ENCODE measurements at regions not wholly inside any gene's neighbourhood (a gene's known extent, or its start where the extent isn't known, plus 50 kb on each side); places are given as distances from the start of the nearest gene placed in this dataset.

DNA sequence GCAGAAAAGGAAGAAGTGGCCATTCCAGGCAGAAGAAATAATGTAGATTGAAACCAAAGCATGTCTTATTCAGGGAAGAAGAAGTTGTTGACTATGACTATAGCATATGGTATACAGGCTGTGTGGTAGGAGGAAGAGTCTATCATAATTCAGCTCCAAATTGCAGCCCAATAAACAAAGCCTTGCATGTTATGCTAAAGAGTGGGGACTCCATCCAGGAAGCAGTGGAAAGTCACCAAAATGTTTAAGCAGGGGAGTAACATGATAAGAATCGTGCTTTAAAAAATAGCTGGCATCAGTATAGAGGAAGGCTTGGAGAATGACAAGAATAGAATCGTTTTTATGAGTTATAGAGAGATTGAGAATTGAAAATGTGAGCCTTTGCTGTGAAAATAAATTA is 213.3 kb upstream of the ADGRL2 start:
- WGBS, 2 donors, result 52 to 66% methylated on average over 2 of the region's 2 CpGs

DNA sequence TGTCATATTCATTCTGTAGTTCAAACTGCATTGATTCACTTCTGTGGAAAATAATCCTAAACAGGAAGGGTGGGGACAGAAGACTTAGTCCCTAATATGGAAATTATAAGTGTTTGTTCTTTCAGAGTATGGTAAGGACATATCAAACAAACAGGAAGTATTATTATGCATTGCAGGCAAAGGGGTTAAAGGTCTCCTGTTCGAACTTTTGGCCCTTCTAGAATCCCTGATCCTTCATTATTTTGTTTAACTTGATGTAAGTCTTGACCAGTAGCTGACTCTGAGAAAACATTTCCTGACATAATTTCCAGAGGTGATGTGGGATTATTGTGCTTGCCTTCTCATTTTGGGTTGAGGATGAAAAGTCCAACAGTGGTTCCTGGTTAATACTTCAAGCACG is 215.4 kb upstream of the ADGRL2 start:
- no peak for DNase-seq
- Histone ChIP-seq H3K9me3 (no peaks in the 10 kb centered on the region), H3K4me1 (no peaks in the 10 kb centered on the region), H3K36me3 (no peaks in the 10 kb centered on the region), H3K27ac (no peak overlapping the region), H3K4me3 (no peak overlapping the region), H3K27me3 (peaks cover 0 to 2% (median 0%) of the 10 kb centered on the region in 4 donors)
- intact Hi-C loops (cut with DNase I), result no loop called here
- WGBS, 2 donors, result 80 to 100% methylated on average over 2 of the region's 2 CpGs
- TF ChIP-seq, protein P1, sequence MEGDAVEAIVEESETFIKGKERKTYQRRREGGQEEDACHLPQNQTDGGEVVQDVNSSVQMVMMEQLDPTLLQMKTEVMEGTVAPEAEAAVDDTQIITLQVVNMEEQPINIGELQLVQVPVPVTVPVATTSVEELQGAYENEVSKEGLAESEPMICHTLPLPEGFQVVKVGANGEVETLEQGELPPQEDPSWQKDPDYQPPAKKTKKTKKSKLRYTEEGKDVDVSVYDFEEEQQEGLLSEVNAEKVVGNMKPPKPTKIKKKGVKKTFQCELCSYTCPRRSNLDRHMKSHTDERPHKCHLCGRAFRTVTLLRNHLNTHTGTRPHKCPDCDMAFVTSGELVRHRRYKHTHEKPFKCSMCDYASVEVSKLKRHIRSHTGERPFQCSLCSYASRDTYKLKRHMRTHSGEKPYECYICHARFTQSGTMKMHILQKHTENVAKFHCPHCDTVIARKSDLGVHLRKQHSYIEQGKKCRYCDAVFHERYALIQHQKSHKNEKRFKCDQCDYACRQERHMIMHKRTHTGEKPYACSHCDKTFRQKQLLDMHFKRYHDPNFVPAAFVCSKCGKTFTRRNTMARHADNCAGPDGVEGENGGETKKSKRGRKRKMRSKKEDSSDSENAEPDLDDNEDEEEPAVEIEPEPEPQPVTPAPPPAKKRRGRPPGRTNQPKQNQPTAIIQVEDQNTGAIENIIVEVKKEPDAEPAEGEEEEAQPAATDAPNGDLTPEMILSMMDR (IDR thresholded peaks at IDR 0.05), result no peak
- no peak for TF ChIP-seq POLR2A (IDR thresholded peaks at IDR 0.05)

More for the DNA sequence above, 213.3 kb upstream of the ADGRL2 start:
- Histone ChIP-seq H3K27ac (no peak overlapping the region), H3K4me1 (no peaks in the 10 kb centered on the region), H3K4me3 (no peak overlapping the region), H3K36me3 (no peaks in the 10 kb centered on the region), H3K9me3 (no peaks in the 10 kb centered on the region), H3K27me3 (no peaks in the 10 kb centered on the region)
- TF ChIP-seq, protein P1 (IDR thresholded peaks at IDR 0.05), result no peak
- no peak for TF ChIP-seq POLR2A (IDR thresholded peaks at IDR 0.05)
- intact Hi-C loops (cut with DNase I), result no loop called here
- DNase-seq, result no peak

DNA sequence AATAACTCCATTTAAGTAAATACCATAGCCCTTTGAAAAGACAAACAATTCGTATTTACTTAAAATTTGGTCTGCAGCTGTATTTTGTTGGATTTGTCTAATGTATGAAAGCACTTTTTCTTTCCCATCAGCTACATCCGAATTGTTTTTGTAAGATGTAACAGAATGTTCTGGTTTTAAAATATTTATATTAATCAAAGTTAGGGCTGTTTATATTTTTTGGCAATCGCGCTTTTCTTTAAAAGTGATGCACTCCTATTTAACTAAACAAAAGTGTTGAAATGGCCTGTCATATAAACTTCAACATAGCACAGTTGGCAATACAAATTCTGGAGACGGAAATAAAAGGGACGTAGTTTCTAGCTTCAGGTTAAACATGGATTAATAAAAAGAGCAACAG is 216.3 kb upstream of the ADGRL2 start:
- peaks cover 0 to 10% (median 0%) of the 10 kb centered on the region in 4 donors for H3K27me3 ChIP-seq
- no peak for DNase-seq
- H3K4me3 ChIP-seq, result no peak overlapping the region
- no peaks in the 10 kb centered on the region for H3K4me1 ChIP-seq
- no peaks in the 10 kb centered on the region for H3K36me3 ChIP-seq
- intact Hi-C loops (cut with DNase I), result no loop called here
- TF ChIP-seq, protein P1 (IDR thresholded peaks at IDR 0.05), result no peak
- no peak for TF ChIP-seq POLR2A (IDR thresholded peaks at IDR 0.05)
- H3K27ac ChIP-seq, result peak overlapping the region in 1 of 4 donors; percentile 33
- no peaks in the 10 kb centered on the region for H3K9me3 ChIP-seq
- 65 to 75% methylated on average over 6 of the region's 6 CpGs for WGBS, 2 donors

DNA sequence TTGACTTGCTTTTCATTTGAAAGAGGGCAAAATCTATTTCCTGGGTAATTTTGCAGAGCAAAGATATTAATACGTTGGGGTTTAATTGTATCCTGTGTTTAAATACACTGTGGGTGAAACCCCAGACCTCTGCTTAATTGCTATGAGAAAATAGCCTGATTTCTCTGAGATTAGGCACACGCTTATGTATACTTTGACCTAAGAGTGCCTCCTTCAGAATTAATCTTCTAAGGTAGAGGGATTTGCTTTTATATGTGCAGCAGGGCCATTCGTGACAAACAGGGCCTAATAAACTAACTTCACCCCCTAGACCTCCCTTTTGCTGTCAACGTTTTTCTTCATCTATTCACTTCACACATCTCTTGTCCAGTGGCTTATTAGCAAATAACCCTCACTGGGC is 216.9 kb upstream of the ADGRL2 start:
- DNase-seq, result no peak
- TF ChIP-seq POLR2A (IDR thresholded peaks at IDR 0.05), result no peak
- TF ChIP-seq, protein P1 (IDR thresholded peaks at IDR 0.05), result no peak
- WGBS, 2 donors, result 64 to 75% methylated on average over 4 of the region's 4 CpGs
- Histone ChIP-seq H3K27ac (peak overlapping the region in 1 of 4 donors; percentile 33), H3K4me1 (no peaks in the 10 kb centered on the region), H3K4me3 (no peak overlapping the region), H3K9me3 (no peaks in the 10 kb centered on the region), H3K27me3 (peaks cover 0 to 15% (median 0%) of the 10 kb centered on the region in 4 donors), H3K36me3 (no peaks in the 10 kb centered on the region)
- intact Hi-C loops (cut with DNase I), result no loop called here

DNA sequence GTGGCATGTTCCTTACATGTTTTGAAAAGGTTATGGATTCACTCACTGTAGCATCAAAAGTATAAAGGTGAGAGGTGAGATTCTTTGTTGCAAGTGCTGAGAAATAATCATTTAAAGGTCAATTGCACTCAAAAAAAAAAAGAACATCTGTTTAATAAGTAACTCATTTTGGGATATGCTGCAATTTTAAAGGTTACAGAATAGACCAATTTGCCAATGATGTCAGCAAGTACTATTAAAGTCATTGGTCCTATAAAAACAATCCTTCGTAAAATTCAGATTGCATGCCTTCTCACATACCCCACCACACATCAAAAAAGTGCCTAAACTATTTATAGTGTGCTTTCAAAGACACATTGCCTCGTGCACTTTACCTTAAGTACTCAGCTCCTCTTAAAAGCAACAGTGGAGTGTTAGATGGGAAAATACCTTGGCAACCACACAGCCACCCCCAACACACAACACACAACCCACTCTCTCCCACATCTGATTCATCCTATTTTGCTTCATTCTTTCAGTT is 218.2 kb upstream of the ADGRL2 start:
- no peaks in the 10 kb centered on the region for H3K9me3 ChIP-seq
- H3K4me3 ChIP-seq, result no peak overlapping the region
- H3K27ac ChIP-seq, result no peak overlapping the region
- no peaks in the 10 kb centered on the region for H3K4me1 ChIP-seq
- 47 to 70% methylated on average over 2 of the region's 2 CpGs for WGBS, 2 donors
- H3K36me3 ChIP-seq, result no peaks in the 10 kb centered on the region
- DNase-seq, result no peak
- intact Hi-C loops (cut with DNase I), result no loop called here
- TF ChIP-seq POLR2A (IDR thresholded peaks at IDR 0.05), result no peak
- TF ChIP-seq, protein P1 (IDR thresholded peaks at IDR 0.05), result no peak
- H3K27me3 ChIP-seq, result peaks cover 0 to 27% (median 0%) of the 10 kb centered on the region in 4 donors
